SK-N-MC (cell line): ENCODE measurements at regions not wholly inside any gene's neighbourhood (a gene's known extent, or its start where the extent isn't known, plus 50 kb on each side); places are given as distances from the start of the nearest gene placed in this dataset.

Experiments used
- EZH2 ChIP-seq: fragments of 200-600 bp; sonication (generic); IDR thresholded peaks from one replicate; pipeline ENCODE4 v1.6.1; 2017; ENCODE audit warnings: antibody characterized with exemption
- FOXP2 ChIP-seq: optimal IDR thresholded peaks from 2 replicates; pipeline ENCODE3; 2011; ENCODE audit warnings: mild to moderate bottlenecking, moderate library complexity; ENCODE audit not compliant: insufficient read depth; ENCODE audit errors: extremely low read length, control extremely low read depth
- POLR2AphosphoS5 ChIP-seq: IDR thresholded peaks from 2 replicates; pipeline ENCODE4 v1.6.1; 2012; ENCODE audit warnings: mild to moderate bottlenecking, low read depth, low read length, borderline replicate concordance

GRCh38 chr2:41827354-41827971, 220.4 kb upstream of the PKDCC start:
- TF ChIP-seq EZH2 (no peak), POLR2AphosphoS5 (no peak), FOXP2 (no peak)
